GM12878 (cell line): ENCODE measurements at regions not wholly inside any gene's neighbourhood (a gene's known extent, or its start where the extent isn't known, plus 50 kb on each side); places are given as distances from the start of the nearest gene placed in this dataset.

Experiments used
- ATAC-seq: fragments of 200-7000 bp; cut with Tn5 transposase; 3 replicates; pipeline ENCODE4 v1.9.1; 2020; ENCODE audit warnings: mild to moderate bottlenecking, moderate library complexity
- BruUV-seq: library from RNA; stranded (reverse); fragments of 400-500 nt; replicated peaks from 2 replicates; lab custom pipeline; 2021; lab: Mats Ljungman, UMichigan
- CTCF ChIA-PET: fragments of 300-600 bp; sonication (Branson Sonifier 250); formaldehyde crosslinking; extraction: SDS; loops from one replicate; lab custom pipeline; 2021; ENCODE audit warnings: inconsistent platforms; lab: Yijun Ruan, JAX
- POLR2A ChIA-PET: fragments of 350-600 bp; formaldehyde crosslinking; extraction: SDS; loops from one replicate; lab custom pipeline; 2021; ENCODE audit warnings: inconsistent platforms; lab: Charles Lee
- RAD21 ChIA-PET: fragments of 300-600 bp; sonication (Branson Sonifier 250); formaldehyde crosslinking; loops from one replicate; lab custom pipeline; 2023; ENCODE audit warnings: antibody characterized with exemption; ENCODE audit not compliant: unreplicated experiment; lab: Charles Lee
- SMC1A ChIA-PET: fragments of 300-600 bp; sonication (Branson Sonifier 250); formaldehyde crosslinking; loops from one replicate; lab custom pipeline; 2023; ENCODE audit not compliant: unreplicated experiment, uncharacterized antibody; lab: Charles Lee
- DNase-seq: peaks from one replicate; pipeline ENCODE4 v3.0.0-alpha.2; 2011; ENCODE audit warnings: low read depth, low spot score
- FAIRE-seq: peaks from 3 replicates; lab custom pipeline; 2011; peaks lifted over from hg19 to GRCh38; lab: Jason Lieb, UNC
- H2AFZ ChIP-seq: 2 replicates; pipeline ENCODE4 v1.6.0; 2011; ENCODE audit warnings: low read depth, low read length, control low read depth; ENCODE audit not compliant: control insufficient read depth
- H3K27ac ChIP-seq: 2 replicates; pipeline ENCODE4 v1.5.1; 2011; ENCODE audit warnings: control low read depth; ENCODE audit not compliant: control insufficient read depth, insufficient read depth
- H3K27me3 ChIP-seq, 2 experiments: replicated peaks in 1 of 2; 2 replicates each; pipeline versions ENCODE4 v1.6.0 to v1.6.1; 2011; ENCODE audit warnings: low read length in 1 of 2; ENCODE audit not compliant: control insufficient read depth in 2 of 2, insufficient read depth in 2 of 2
- H3K36me3 ChIP-seq, 2 experiments: 2 replicates each; pipeline ENCODE4 v1.5.1; 2011; ENCODE audit warnings: low read length in 1 of 2; ENCODE audit not compliant: control insufficient read depth in 2 of 2, insufficient read depth in 2 of 2
- H3K4me1 ChIP-seq: 2 replicates; pipeline ENCODE4 v1.6.1; 2011; ENCODE audit warnings: mild to moderate bottlenecking, low read length, moderate library complexity, mixed read lengths; ENCODE audit not compliant: control insufficient read depth, insufficient read depth
- H3K4me2 ChIP-seq: 2 replicates; pipeline ENCODE4 v1.6.0; 2011; ENCODE audit warnings: control low read depth; ENCODE audit not compliant: control insufficient read depth, insufficient read depth
- H3K4me3 ChIP-seq: fragments of 200-600 bp; sonication (generic); 2 replicates; pipeline ENCODE4 v1.5.1; 2016
- H3K79me2 ChIP-seq: 2 replicates; pipeline ENCODE4 v1.6.0; 2011; ENCODE audit warnings: low read length; ENCODE audit not compliant: control insufficient read depth, insufficient read depth
- H3K9ac ChIP-seq: 2 replicates; pipeline ENCODE4 v1.8.0; 2011; ENCODE audit warnings: low read length, control low read depth, mixed read lengths; ENCODE audit not compliant: control insufficient read depth, insufficient read depth
- H3K9me3 ChIP-seq: replicated peaks from 3 replicates; pipeline ENCODE4 v1.5.1; 2011; ENCODE audit warnings: mild to moderate bottlenecking, low read length; ENCODE audit not compliant: control insufficient read depth, insufficient read depth
- H4K20me1 ChIP-seq: 2 replicates; pipeline ENCODE4 v1.6.0; 2011; ENCODE audit not compliant: control insufficient read depth, insufficient read depth
- ASH2L ChIP-seq: fragments of 300-600, 200-600 bp; sonication (generic); IDR thresholded peaks from 2 replicates; pipeline ENCODE4 v1.6.1; 2017; ENCODE audit warnings: low read depth, mild to moderate bottlenecking, borderline replicate concordance
- BRCA1 ChIP-seq: IDR thresholded peaks from 2 replicates; pipeline ENCODE4 v1.6.1; 2011; ENCODE audit warnings: low read depth, low read length, improper control_type of control experiment
- CBFB ChIP-seq: IDR thresholded peaks from 2 replicates; pipeline ENCODE4 v1.6.1; 2016; ENCODE audit warnings: antibody characterized with exemption, low read depth
- ETV6 ChIP-seq, 2 experiments: fragments of 450-650 bp in 1 of 2; IDR thresholded peaks in 1 of 2; conservative IDR thresholded peaks in 1 of 2; 2 replicates each; pipeline ENCODE4 v1.6.1; 2014; ENCODE audit warnings: antibody characterized with exemption in 1 of 2, borderline replicate concordance in 1 of 2, low read depth in 1 of 2, mild to moderate bottlenecking in 1 of 2, moderate library complexity in 1 of 2
- FOS ChIP-seq: IDR thresholded peaks from 3 replicates; pipeline ENCODE4 v1.6.1; 2011; ENCODE audit warnings: borderline replicate concordance; ENCODE audit not compliant: insufficient read length; ENCODE audit errors: extremely low read depth
- HDAC6 ChIP-seq: fragments of 200-600 bp; sonication (generic); IDR thresholded peaks from one replicate; pipeline ENCODE4 v1.8.0; 2017; ENCODE audit warnings: antibody characterized with exemption; ENCODE audit not compliant: unreplicated experiment
- IKZF2 ChIP-seq, 2 experiments: fragments of 450-650 bp; IDR thresholded peaks; 2 replicates each; pipeline ENCODE4 v1.6.1; 2017; ENCODE audit warnings: mild to moderate bottlenecking in 2 of 2, moderate library complexity in 2 of 2
- JUNB ChIP-seq: IDR thresholded peaks from 2 replicates; pipeline ENCODE4 v1.6.1; 2016; ENCODE audit warnings: antibody characterized with exemption, mild to moderate bottlenecking
- KAT2A ChIP-seq: conservative IDR thresholded peaks from 2 replicates; pipeline ENCODE4 v1.6.1; 2011; ENCODE audit warnings: low read depth, low read length; ENCODE audit not compliant: control insufficient read depth
- MYC ChIP-seq: IDR thresholded peaks from 2 replicates; pipeline ENCODE4 v1.6.1; 2011; ENCODE audit warnings: mild to moderate bottlenecking, low read length, moderate library complexity, inconsistent platforms; ENCODE audit not compliant: insufficient read depth, insufficient replicate concordance, insufficient read length, severe bottlenecking
- NFIC ChIP-seq: IDR thresholded peaks from 2 replicates; pipeline ENCODE4 v1.6.1; 2012; ENCODE audit warnings: low read depth, mild to moderate bottlenecking, inconsistent platforms, low read length, moderate library complexity
- NFXL1 ChIP-seq: fragments of 450-650 bp; IDR thresholded peaks from 2 replicates; pipeline ENCODE4 v1.6.1; 2017; ENCODE audit warnings: antibody characterized with exemption, mild to moderate bottlenecking, borderline replicate concordance
- RCOR1 ChIP-seq: conservative IDR thresholded peaks from 2 replicates; pipeline ENCODE4 v1.6.1; 2012; ENCODE audit warnings: low read depth, low read length, improper control_type of control experiment
- SIN3A ChIP-seq: IDR thresholded peaks from 2 replicates; pipeline ENCODE4 v1.6.1; 2012; ENCODE audit warnings: low read depth, low read length, improper control_type of control experiment
- SIX5 ChIP-seq: IDR thresholded peaks from 2 replicates; pipeline ENCODE4 v1.6.1; 2011; ENCODE audit warnings: mild to moderate bottlenecking, low read depth, low read length, moderate library complexity; ENCODE audit not compliant: severe bottlenecking
- TARDBP ChIP-seq: IDR thresholded peaks from 2 replicates; pipeline ENCODE4 v1.6.1; 2016; ENCODE audit warnings: borderline replicate concordance
- WGBS: methylation state at CpG from one replicate; pipeline ENCODE4 v1.1.6; 2016; ENCODE audit warnings: low lambda C conversion rate; ENCODE audit not compliant: insufficient replicate concordance, insufficient coverage; ENCODE audit errors: missing lambda C conversion rate; 5-methylcytosine and 5-hydroxymethylcytosine counted together
- in situ Hi-C: fragments of 300-500 bp; cut with MboI; formaldehyde crosslinking; loops from 9 replicates; pipeline ENCODE4 v1.14.3; 2018; ENCODE audit warnings: mixed read lengths
- intact Hi-C: fragments of 100-400 bp; cut with micrococcal nuclease; formaldehyde crosslinking; loops from one replicate; pipeline ENCODE4 v1.14.2; 2022; ENCODE audit not compliant: unreplicated experiment
- TF ChIP-seq, protein P1 (sequence below): fragments of 450-650 bp; conservative IDR thresholded peaks from 2 replicates; pipeline ENCODE4 v1.6.1; 2017; ENCODE audit warnings: mild to moderate bottlenecking, moderate library complexity
- TF ChIP-seq, protein P2 (sequence below): fragments of 450-650 bp; IDR thresholded peaks from 2 replicates; pipeline ENCODE4 v1.6.1; 2018; ENCODE audit warnings: mild to moderate bottlenecking, low read depth, moderate library complexity; ENCODE audit not compliant: partially characterized antibody

GRCh38 chr17:74045608-74046280 is 157.7 kb upstream of the RPL38 start:
- Histone ChIP-seq H3K9me3 (no peaks in the 10 kb centered on the region), H3K9ac (no peak overlapping the region), H4K20me1 (no peaks in the 10 kb centered on the region), H3K79me2 (no peaks in the 10 kb centered on the region), H3K4me3 (no peak overlapping the region), H3K4me1 (no peaks in the 10 kb centered on the region), H2AFZ (no peak overlapping the region), H3K4me2 (no peak overlapping the region), H3K36me3 (no peaks in the 10 kb centered on the region), H3K27ac (no peak overlapping the region), H3K27me3 (peaks cover 3 to 9% of the 10 kb centered on the region in 2 experiments; a peak in 2 of 4 replicates)
- WGBS = 41% methylated on average over 16 of the region's 16 CpGs
- ChIA-PET POLR2A (no interaction called here), SMC1A (no interaction called here), CTCF (no interaction called here), RAD21 (no interaction called here)
- in situ Hi-C loops = no loop called here
- no peak for TF ChIP-seq BRCA1
- no peak for TF ChIP-seq JUNB
- no peak for TF ChIP-seq MYC
- no peak for TF ChIP-seq SIN3A
- TF ChIP-seq ASH2L = no peak
- TF ChIP-seq, protein P1, sequence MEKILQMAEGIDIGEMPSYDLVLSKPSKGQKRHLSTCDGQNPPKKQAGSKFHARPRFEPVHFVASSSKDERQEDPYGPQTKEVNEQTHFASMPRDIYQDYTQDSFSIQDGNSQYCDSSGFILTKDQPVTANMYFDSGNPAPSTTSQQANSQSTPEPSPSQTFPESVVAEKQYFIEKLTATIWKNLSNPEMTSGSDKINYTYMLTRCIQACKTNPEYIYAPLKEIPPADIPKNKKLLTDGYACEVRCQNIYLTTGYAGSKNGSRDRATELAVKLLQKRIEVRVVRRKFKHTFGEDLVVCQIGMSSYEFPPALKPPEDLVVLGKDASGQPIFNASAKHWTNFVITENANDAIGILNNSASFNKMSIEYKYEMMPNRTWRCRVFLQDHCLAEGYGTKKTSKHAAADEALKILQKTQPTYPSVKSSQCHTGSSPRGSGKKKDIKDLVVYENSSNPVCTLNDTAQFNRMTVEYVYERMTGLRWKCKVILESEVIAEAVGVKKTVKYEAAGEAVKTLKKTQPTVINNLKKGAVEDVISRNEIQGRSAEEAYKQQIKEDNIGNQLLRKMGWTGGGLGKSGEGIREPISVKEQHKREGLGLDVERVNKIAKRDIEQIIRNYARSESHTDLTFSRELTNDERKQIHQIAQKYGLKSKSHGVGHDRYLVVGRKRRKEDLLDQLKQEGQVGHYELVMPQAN = no peak
- TF ChIP-seq NFXL1 = no peak
- no peak for TF ChIP-seq CBFB
- no peak for TF ChIP-seq HDAC6
- no peak for TF ChIP-seq ETV6 (conservative IDR thresholded peaks at IDR 0.05 in 1 of 2, IDR thresholded peaks at IDR 0.05 in 1 of 2; ENCODE audit: borderline replicate concordance in 1 of 2, low read depth in 1 of 2)
- TF ChIP-seq SIX5 = no peak
- TF ChIP-seq, protein P2, sequence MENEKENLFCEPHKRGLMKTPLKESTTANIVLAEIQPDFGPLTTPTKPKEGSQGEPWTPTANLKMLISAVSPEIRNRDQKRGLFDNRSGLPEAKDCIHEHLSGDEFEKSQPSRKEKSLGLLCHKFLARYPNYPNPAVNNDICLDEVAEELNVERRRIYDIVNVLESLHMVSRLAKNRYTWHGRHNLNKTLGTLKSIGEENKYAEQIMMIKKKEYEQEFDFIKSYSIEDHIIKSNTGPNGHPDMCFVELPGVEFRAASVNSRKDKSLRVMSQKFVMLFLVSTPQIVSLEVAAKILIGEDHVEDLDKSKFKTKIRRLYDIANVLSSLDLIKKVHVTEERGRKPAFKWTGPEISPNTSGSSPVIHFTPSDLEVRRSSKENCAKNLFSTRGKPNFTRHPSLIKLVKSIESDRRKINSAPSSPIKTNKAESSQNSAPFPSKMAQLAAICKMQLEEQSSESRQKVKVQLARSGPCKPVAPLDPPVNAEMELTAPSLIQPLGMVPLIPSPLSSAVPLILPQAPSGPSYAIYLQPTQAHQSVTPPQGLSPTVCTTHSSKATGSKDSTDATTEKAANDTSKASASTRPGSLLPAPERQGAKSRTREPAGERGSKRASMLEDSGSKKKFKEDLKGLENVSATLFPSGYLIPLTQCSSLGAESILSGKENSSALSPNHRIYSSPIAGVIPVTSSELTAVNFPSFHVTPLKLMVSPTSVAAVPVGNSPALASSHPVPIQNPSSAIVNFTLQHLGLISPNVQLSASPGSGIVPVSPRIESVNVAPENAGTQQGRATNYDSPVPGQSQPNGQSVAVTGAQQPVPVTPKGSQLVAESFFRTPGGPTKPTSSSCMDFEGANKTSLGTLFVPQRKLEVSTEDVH = no peak
- no peak for TF ChIP-seq IKZF2 (IDR thresholded peaks at IDR 0.05)
- no peak for TF ChIP-seq RCOR1
- no peak for TF ChIP-seq TARDBP
- TF ChIP-seq FOS = no peak
- TF ChIP-seq NFIC = no peak
- no peak for TF ChIP-seq KAT2A
- intact Hi-C loops = no loop called here
- no peak for DNase-seq
- ATAC-seq = no peak
- no peak for FAIRE-seq
- no TSS peak for BruUV-seq
